ENCODE measurements at regions not wholly inside any gene's neighbourhood (a gene's known extent, or its start where the extent isn't known, plus 50 kb on each side); places are given as distances from the start of the nearest gene placed in this dataset.
"Not testable (repeated sequence)": the region's sequence is repeated elsewhere in the genome, so short reads cannot be mapped to it uniquely, and the experiment has no call there.

GRCh38 chr6:169139179-169139971, 114.3 kb downstream of the THBS2 start:
- DNase-seq (ENCODE audit: low spot score): no peak
- intact Hi-C loops (cut with micrococcal nuclease): no loop called here
- Mint-ChIP-seq H3K27me3 (ENCODE audit: low read depth) (peaks cover 9% of the 10 kb centered on the region), H3K4me1 (ENCODE audit: low read depth) (no peaks in the 10 kb centered on the region), H3K4me3 (ENCODE audit: low read depth) (no peak overlapping the region), H3K9me3 (no peaks in the 10 kb centered on the region), H3K27ac (no peak overlapping the region), H3K36me3 (ENCODE audit: low read depth) (no peaks in the 10 kb centered on the region)

DNA sequence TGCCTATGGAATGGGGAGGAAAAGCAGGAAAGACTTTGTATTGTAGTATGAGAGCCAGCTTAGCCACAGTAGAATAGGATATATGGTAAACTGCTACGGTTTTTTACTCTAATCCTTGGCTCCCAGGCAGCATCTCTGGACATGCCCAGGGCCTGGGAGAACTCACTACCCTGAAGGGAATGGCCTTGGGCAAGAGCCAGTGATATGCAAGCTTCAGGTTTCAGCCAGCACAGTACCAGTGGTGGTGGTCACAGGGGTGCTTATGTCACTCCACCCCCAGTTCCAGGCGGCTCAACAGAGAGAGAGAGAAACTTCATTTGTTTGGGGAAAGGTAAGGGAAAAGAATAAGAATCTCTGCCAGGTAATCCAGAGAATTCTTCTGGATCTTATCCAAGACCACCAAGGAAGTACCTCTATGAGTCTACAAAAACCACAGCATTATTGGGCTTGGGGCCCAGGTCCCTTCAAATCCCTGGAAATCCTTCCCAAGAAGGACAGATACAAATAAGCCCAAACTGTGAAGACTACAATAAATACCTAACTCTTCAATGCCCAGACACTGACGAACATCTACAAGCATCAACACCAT, 121.2 kb downstream of the THBS2 start:
- intact Hi-C loops (cut with micrococcal nuclease): no loop called here
- H3K4me1 Mint-ChIP-seq (ENCODE audit: low read depth): no peaks in the 10 kb centered on the region
- no peak overlapping the region for H3K4me3 Mint-ChIP-seq (ENCODE audit: low read depth)
- no peak overlapping the region for H3K27ac Mint-ChIP-seq
- DNase-seq (ENCODE audit: low spot score): no peak
- peaks cover 7% of the 10 kb centered on the region for H3K27me3 Mint-ChIP-seq (ENCODE audit: low read depth)
- no peaks in the 10 kb centered on the region for H3K36me3 Mint-ChIP-seq (ENCODE audit: low read depth)
- H3K9me3 Mint-ChIP-seq: no peaks in the 10 kb centered on the region

DNA sequence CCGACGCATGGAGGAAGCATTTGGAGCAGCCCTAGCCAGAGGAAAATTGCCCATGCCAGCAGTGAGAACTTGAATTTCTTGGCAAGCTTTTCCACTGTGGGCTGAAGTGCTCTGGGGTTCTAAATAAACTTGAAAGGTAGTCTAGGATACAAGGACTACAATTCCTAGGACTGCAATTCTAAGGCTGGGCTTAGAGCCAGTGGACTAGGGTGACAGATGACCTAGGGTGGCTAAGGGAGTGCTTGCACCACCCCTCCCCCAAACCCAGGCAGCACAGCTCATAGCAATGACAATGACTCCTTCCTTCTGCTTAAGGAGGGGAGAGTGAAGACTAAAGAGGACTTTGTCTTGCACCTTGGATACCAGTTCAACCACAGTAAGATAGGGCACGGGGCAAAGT, 122.3 kb downstream of the THBS2 start:
- intact Hi-C loops (cut with micrococcal nuclease): no loop called here
- Mint-ChIP-seq H3K27ac (no peak overlapping the region), H3K4me3 (ENCODE audit: low read depth) (no peak overlapping the region), H3K9me3 (no peaks in the 10 kb centered on the region), H3K27me3 (ENCODE audit: low read depth) (peaks cover 7% of the 10 kb centered on the region), H3K36me3 (ENCODE audit: low read depth) (no peaks in the 10 kb centered on the region), H3K4me1 (ENCODE audit: low read depth) (no peaks in the 10 kb centered on the region)
- DNase-seq (ENCODE audit: low spot score): no peak

DNA sequence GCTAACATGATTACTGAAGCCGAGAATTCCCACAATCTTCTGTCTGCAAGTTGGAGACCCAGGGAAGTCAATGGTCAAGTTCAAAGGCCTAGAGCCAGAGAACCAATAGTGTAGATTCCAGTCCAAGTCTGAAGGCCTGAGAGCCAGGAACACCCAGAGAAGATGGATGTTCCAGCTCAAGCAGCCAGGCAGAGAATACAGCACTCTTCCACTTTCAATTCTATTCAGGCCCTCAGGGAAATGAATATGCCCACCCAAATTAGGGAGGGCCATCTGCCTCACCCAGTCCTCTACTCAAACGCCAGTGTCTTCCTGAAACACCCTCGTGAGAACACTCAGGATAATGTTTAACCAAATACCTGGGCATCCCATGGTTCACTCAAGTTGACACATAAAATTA, 123.5 kb downstream of the THBS2 start:
- intact Hi-C loops (cut with micrococcal nuclease): no loop called here
- no peak for DNase-seq (ENCODE audit: low spot score)
- H3K4me3 Mint-ChIP-seq (ENCODE audit: low read depth): no peak overlapping the region

GRCh38 chr6:169121013-169121412, 132.6 kb downstream of the THBS2 start:
- no peak overlapping the region for H3K4me3 Mint-ChIP-seq (ENCODE audit: low read depth)
- H3K9me3 Mint-ChIP-seq: no peaks in the 10 kb centered on the region
- intact Hi-C loops (cut with micrococcal nuclease): no loop called here
- no peak for DNase-seq (ENCODE audit: low spot score)
- no peaks in the 10 kb centered on the region for H3K27me3 Mint-ChIP-seq (ENCODE audit: low read depth)
- H3K4me1 Mint-ChIP-seq (ENCODE audit: low read depth): no peaks in the 10 kb centered on the region
- H3K27ac Mint-ChIP-seq: no peak overlapping the region
- no peaks in the 10 kb centered on the region for H3K36me3 Mint-ChIP-seq (ENCODE audit: low read depth)

More for the DNA sequence above, 123.5 kb downstream of the THBS2 start:
- Mint-ChIP-seq H3K9me3 (no peaks in the 10 kb centered on the region), H3K27ac (no peak overlapping the region), H3K27me3 (ENCODE audit: low read depth) (peaks cover 4% of the 10 kb centered on the region), H3K36me3 (ENCODE audit: low read depth) (no peaks in the 10 kb centered on the region), H3K4me1 (ENCODE audit: low read depth) (no peaks in the 10 kb centered on the region)

- Mint-ChIP-seq H3K27ac (no peak overlapping the region), H3K27me3 (ENCODE audit: low read depth) (peaks cover 3% of the 10 kb centered on the region), H3K4me1 (ENCODE audit: low read depth) (no peaks in the 10 kb centered on the region), H3K9me3 (no peaks in the 10 kb centered on the region), H3K4me3 (ENCODE audit: low read depth) (no peak overlapping the region), H3K36me3 (ENCODE audit: low read depth) (no peaks in the 10 kb centered on the region)
- DNase-seq (ENCODE audit: low spot score): no peak
- intact Hi-C loops (cut with micrococcal nuclease): no loop called here
These were observed 134.0 kb downstream of the THBS2 start for GRCh38 chr6:169119669-169120068.

DNA sequence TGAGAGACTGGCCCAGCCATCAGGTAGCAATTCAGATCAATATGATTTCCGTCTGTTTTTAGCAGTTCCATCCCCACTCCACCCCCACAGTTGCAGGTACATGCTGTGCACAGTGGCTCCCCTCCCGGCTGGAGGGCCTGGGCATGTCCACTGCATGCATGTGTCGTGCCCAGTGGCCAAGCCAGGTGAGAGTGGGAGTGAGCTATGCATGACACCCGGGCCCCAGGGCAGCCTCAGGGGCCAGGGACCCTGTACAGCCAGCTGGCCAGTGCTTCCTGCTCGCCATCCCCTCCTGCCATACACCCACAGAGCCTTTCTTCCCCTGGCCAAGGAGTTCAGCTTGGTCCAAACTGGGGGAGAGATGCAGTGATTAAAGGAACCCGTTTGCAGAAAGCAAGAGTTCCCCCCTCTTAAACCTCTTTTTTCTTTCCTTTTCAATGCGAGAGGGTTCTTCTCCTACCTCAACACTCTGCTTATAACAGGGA, 135.3 kb downstream of the THBS2 start:
- DNase-seq (ENCODE audit: low spot score): no peak
- intact Hi-C loops (cut with micrococcal nuclease): no loop called here
- H3K4me3 Mint-ChIP-seq (ENCODE audit: low read depth): no peak overlapping the region
- H3K9me3 Mint-ChIP-seq: no peaks in the 10 kb centered on the region
- no peaks in the 10 kb centered on the region for H3K36me3 Mint-ChIP-seq (ENCODE audit: low read depth)
- H3K4me1 Mint-ChIP-seq (ENCODE audit: low read depth): no peaks in the 10 kb centered on the region
- no peak overlapping the region for H3K27ac Mint-ChIP-seq
- peaks cover 3% of the 10 kb centered on the region for H3K27me3 Mint-ChIP-seq (ENCODE audit: low read depth)

DNA sequence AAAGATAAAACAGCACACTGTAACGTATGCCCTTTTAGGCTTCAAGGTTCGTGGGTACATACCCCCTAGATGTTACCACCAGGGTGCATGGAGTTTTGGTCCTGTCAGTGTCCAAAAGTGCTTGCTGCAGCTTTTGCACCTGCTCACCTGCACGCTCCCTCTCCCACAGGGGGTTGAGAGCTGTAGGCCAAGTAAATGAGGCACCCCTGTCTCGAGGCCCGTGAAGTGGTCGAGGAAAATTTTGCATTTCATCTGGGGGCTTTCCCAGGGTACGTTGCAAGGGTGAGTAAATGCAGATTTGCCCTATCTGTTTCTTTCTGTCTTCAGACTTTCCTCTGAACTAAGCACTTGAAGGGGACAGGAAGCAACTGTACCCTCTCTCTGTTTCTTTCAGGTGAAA, 136.0 kb downstream of the THBS2 start:
- intact Hi-C loops (cut with micrococcal nuclease): no loop called here
- H3K4me1 Mint-ChIP-seq (ENCODE audit: low read depth): no peaks in the 10 kb centered on the region
- no peaks in the 10 kb centered on the region for H3K9me3 Mint-ChIP-seq
- H3K36me3 Mint-ChIP-seq (ENCODE audit: low read depth): no peaks in the 10 kb centered on the region
- no peak overlapping the region for H3K27ac Mint-ChIP-seq
- H3K4me3 Mint-ChIP-seq (ENCODE audit: low read depth): no peak overlapping the region
- peaks cover 3% of the 10 kb centered on the region for H3K27me3 Mint-ChIP-seq (ENCODE audit: low read depth)
- DNase-seq (ENCODE audit: low spot score): no peak

DNA sequence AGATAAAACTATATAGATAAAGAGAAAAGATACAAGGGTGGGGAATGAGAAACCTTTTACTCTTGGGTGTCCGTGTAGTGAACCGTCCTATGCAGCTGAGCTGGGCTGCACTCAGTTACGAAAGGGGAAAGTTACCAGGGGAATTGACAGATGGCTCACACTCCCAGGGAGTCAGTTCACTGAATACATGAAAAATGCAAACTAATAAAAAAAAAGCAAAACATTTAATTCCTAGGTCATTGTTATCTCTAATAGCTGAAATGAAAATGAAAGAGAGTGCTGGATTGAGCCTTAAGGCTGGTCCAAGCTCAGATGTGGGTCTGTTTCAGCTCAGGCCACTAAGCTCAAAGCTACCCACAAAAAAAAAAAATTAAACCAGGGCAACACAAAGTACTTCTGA, 138.0 kb downstream of the THBS2 start:
- H3K4me1 Mint-ChIP-seq (ENCODE audit: low read depth): no peaks in the 10 kb centered on the region
- H3K27me3 Mint-ChIP-seq (ENCODE audit: low read depth): peaks cover 3% of the 10 kb centered on the region
- no peak for DNase-seq (ENCODE audit: low spot score)
- no peaks in the 10 kb centered on the region for H3K9me3 Mint-ChIP-seq
- intact Hi-C loops (cut with micrococcal nuclease): no loop called here
- no peak overlapping the region for H3K4me3 Mint-ChIP-seq (ENCODE audit: low read depth)
- H3K27ac Mint-ChIP-seq: no peak overlapping the region
- H3K36me3 Mint-ChIP-seq (ENCODE audit: low read depth): no peaks in the 10 kb centered on the region

- H3K36me3 Mint-ChIP-seq (ENCODE audit: low read depth); H3K27ac Mint-ChIP-seq; intact Hi-C loops (cut with micrococcal nuclease); H3K4me1 Mint-ChIP-seq (ENCODE audit: low read depth); DNase-seq (ENCODE audit: low spot score); H3K27me3 Mint-ChIP-seq (ENCODE audit: low read depth); H3K4me3 Mint-ChIP-seq (ENCODE audit: low read depth); H3K9me3 Mint-ChIP-seq: not testable (repeated sequence)
These were observed 139.0 kb downstream of the THBS2 start for GRCh38 chr6:169114632-169115031.

- intact Hi-C loops (cut with micrococcal nuclease): no loop called here
These were observed 140.9 kb downstream of the THBS2 start for GRCh38 chr6:169112483-169113320.

GRCh38 chr6:169111203-169111602, 142.4 kb downstream of the THBS2 start:
- no peak overlapping the region for H3K27ac Mint-ChIP-seq
- H3K4me1 Mint-ChIP-seq (ENCODE audit: low read depth): no peaks in the 10 kb centered on the region
- DNase-seq (ENCODE audit: low spot score): no peak
- H3K9me3 Mint-ChIP-seq: no peaks in the 10 kb centered on the region
- intact Hi-C loops (cut with micrococcal nuclease): no loop called here
- peaks cover 5% of the 10 kb centered on the region for H3K27me3 Mint-ChIP-seq (ENCODE audit: low read depth)
- H3K4me3 Mint-ChIP-seq (ENCODE audit: low read depth): no peak overlapping the region
- no peaks in the 10 kb centered on the region for H3K36me3 Mint-ChIP-seq (ENCODE audit: low read depth)

More at GRCh38 chr6:169112483-169113320, 140.9 kb downstream of the THBS2 start:
- Mint-ChIP-seq H3K27ac (no peak overlapping the region), H3K4me1 (ENCODE audit: low read depth) (no peaks in the 10 kb centered on the region), H3K36me3 (ENCODE audit: low read depth) (no peaks in the 10 kb centered on the region), H3K27me3 (ENCODE audit: low read depth) (peaks cover 3% of the 10 kb centered on the region), H3K4me3 (ENCODE audit: low read depth) (no peak overlapping the region), H3K9me3 (no peaks in the 10 kb centered on the region)
- DNase-seq (ENCODE audit: low spot score): no peak

All from activated T-helper 2 cell treated with anti-CD3 and anti-CD28 coated beads, Interferon-gamma antibody, Interleukin-2, Interleukin-4, amounts not matched to agents 10 μg/mL and 5 μg/mL and 100 μg/mL, durations not matched to agents 14 hours and 24 hours and 36 hours (primary cell).